NCI-H774 (cell line): ENCODE measurements at regions not wholly inside any gene's neighbourhood (a gene's known extent, or its start where the extent isn't known, plus 50 kb on each side); places are given as distances from the start of the nearest gene placed in this dataset.
"Not testable (repeated sequence)": the region's sequence is repeated elsewhere in the genome, so short reads cannot be mapped to it uniquely, and the experiment has no call there.

Source experiments
- DNase-seq: peaks from one replicate; lab custom pipeline; 2025; lab: John Stamatoyannopoulos, UW

GRCh38 chr5:124022966-124023365 is 511.0 kb downstream of the CSNK1G3 start:
- DNase-seq = no peak

DNA sequence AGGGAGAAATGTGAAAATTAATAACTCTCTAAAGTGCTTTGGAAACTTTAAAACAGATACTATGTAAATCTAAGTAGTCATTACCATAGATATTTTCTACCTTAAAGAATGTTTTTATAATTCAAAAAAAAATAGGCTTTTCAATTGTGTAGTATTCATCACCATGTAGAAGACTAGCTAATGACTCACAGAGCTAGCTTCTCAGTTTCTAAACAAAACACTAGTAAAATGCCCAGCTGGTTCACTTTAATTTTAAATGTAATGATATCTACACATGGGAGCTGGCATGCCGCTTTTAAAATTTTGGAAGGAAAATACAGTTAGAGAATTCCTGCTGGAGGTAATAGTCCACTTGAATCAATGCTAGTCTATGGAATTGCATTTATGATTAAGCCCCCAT is 509.8 kb downstream of the CSNK1G3 start:
- DNase-seq = no peak

GRCh38 chr5:124021066-124021641 is 509.2 kb downstream of the CSNK1G3 start:
- no peak for DNase-seq

DNA sequence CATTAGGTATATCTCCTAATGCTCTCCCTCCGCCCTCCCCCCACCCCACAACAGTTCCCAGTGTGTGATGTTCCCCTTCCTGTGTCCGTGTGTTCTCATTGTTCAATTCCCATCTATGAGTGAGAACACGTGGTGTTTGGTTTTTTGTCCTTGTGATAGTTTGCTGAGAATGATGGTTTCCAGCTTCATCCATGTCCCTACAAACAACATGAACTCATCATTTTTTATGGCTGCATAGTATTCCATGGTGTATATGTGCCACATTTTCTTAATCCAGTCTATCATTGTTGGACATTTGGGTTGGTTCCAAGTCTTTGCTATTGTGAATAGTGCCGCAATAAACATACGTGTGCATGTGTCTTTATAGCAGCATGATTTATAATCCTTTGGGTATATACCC is 505.3 kb downstream of the CSNK1G3 start:
- not testable (repeated sequence) for DNase-seq

DNA sequence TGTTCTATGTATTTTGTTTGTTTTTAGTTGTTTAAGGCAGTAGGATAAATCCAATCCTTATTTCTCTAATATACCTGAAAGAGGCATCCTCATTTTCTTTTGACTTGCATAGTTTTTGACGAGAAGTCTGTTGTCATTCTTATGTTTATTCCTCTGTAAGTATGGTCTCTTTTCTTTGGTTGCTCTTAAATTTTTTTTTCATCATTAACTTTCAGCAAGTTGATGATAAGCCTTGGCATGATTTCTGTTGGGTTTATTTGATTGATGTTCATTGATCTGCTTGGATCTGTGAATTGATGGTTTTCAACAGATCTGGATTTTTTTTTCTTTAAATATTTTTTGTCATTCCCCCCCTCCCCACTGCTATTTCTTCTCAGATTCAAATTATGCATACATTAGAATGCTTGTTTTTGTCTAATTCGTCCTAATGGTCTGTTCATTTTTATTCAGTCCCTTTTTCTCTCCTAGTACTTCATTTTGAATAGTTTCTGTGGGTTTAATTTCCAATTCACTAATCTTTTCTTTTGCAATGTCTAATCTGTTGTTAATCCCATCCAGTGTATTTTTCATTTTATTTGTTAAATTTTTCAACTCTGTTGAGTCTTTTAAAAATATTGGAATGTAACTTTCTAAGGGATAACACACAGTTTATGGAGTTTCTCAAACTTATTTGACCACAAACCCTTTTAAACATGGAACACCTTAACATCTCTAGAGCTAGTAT is 495.9 kb downstream of the CSNK1G3 start:
- no peak for DNase-seq

DNA sequence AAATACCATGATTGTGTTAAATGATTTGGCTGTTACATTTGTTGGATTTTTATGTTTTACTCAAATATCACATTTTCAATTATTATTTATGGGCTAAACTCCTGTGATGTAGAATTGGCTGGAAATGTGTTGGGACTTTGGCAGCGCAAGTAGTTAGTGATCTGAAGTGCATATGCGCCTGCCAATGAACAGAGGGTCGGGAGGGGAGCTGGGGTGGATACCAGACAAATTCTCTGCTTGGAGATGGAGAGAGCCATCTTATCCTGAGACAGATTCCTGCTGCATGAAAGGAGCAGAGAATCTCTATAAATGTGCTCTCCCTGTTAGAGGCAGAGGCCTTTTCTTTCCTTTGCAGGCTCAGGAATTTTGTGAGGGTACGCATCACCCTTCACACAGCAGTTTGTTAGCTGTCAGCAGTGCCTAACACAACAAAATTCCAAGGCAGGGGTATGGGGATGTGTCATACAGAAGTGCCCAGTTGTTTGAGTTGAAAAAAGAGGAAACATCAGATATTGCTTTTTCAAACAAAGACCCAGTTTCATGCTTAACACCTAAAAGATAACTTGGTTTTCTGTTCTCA is 489.1 kb downstream of the CSNK1G3 start:
- DNase-seq = no peak

GRCh38 chr5:124000538-124000937 is 488.6 kb downstream of the CSNK1G3 start:
- no peak for DNase-seq

- no peak for DNase-seq
Measured at GRCh38 chr5:123997462-123998215, 485.7 kb downstream of the CSNK1G3 start.

- DNase-seq = no peak
Measured at GRCh38 chr5:123997064-123997461, 485.1 kb downstream of the CSNK1G3 start.

DNA sequence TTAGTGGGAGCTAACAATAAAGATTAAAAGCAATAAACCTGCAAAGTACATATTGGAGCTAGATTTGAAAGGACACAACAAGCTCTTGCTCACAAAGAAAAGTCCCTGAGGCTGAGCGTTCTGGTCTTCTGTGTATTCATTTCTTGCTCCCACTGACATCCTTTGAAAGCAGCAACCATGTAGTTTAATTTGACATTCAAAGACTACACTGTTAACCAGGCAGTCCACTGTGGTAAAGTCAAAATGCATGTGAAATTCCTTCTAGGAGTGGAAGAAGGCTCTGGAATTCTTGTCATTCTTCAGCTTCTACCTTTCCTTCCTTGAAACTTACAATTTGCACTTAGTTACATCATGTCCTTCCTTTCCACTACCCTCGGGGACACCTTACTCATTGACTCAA is 480.7 kb downstream of the CSNK1G3 start:
- no peak for DNase-seq

- DNase-seq = no peak
Measured at GRCh38 chr5:123987956-123988355, 476.0 kb downstream of the CSNK1G3 start.

DNA sequence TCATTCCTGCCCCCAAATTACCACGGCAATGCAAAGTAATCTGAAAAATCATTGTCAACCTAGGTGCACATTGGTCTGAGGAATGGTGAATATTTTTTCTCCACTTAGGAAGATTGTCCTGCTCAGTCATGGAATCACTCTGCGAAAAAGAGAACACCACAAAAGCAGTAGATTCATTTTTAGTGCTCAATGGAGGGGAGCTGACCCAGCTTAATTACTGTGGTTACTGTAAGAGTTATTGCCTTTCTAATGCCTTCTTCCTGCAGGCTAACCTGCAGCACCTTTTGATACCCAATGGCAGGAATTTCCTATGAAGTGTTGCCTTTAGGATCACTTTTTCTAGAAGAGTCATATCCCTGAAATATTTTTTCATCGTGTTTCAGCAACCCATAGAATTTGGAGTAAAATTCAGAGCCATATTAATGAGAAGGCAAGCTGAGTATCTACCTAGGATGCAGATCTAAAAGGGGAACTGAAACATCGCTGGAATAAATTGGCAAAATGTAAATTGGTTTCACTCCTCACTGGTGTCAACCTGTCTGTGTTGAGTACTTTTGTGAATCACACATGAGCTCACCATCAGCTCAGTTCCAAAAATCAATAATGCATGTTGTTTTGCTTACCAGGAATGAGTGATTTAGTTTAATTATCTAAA is 464.5 kb downstream of the CSNK1G3 start:
- no peak for DNase-seq

GRCh38 chr5:123975521-123975920 is 463.5 kb downstream of the CSNK1G3 start:
- DNase-seq = not testable (repeated sequence)

DNA sequence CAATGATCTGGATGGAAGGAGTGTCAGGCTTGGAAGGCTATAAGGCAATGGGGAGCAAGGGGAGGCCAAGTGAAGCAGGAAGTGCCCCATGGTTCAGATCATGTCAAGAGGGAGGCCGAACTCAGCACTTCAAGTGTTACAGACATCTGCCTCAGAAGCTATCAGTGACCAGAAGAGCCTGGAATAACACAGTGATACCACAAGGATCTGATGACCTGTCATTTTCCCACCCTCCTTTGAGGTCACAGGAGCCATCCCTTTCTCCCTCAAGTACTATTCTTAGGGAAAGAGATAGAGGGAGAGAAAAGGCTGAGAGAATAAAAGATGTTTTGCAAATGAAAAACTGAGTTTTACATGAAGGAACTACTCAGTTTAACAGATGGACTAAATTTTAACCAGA is 454.8 kb downstream of the CSNK1G3 start:
- no peak for DNase-seq

GRCh38 chr5:123965626-123966025 is 453.6 kb downstream of the CSNK1G3 start:
- no peak for DNase-seq

GRCh38 chr5:123964884-123965283 is 452.9 kb downstream of the CSNK1G3 start:
- DNase-seq = no peak

GRCh38 chr5:123960526-123960925 is 448.5 kb downstream of the CSNK1G3 start:
- no peak for DNase-seq

GRCh38 chr5:123951582-123951977 is 439.6 kb downstream of the CSNK1G3 start:
- DNase-seq = no peak

GRCh38 chr5:123950701-123951581 is 439.0 kb downstream of the CSNK1G3 start:
- no peak for DNase-seq

DNA sequence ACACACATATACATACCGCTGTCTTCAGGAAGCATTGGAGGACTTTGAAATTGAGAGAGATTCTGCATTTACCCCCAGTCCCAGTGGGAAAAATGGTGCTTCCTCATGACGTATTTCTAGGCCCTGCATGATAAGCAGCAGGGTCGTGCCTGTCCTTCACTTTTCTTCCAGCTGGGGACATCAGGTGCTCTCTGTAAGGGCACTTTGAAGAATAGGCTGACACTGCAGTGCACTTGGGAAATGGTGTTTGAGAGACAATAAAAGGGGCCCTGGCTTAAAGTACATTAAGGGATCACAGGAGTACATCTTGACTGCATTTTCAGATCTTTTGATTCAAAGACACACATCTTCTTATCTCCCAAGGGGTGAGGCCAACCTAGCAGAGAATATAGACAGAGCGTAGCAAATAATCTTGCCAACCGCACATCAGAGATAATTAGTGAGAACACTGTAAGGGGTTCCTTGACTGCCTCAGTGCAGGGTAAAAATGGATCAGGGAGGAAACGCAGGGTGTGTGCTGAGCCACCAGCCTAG is 437.9 kb downstream of the CSNK1G3 start:
- DNase-seq = no peak
